ENCODE measurements at regions not wholly inside any gene's neighbourhood (a gene's known extent, or its start where the extent isn't known, plus 50 kb on each side); places are given as distances from the start of the nearest gene placed in this dataset.
"Not testable (repeated sequence)": the region's sequence is repeated elsewhere in the genome, so short reads cannot be mapped to it uniquely, and the experiment has no call there.

DNA sequence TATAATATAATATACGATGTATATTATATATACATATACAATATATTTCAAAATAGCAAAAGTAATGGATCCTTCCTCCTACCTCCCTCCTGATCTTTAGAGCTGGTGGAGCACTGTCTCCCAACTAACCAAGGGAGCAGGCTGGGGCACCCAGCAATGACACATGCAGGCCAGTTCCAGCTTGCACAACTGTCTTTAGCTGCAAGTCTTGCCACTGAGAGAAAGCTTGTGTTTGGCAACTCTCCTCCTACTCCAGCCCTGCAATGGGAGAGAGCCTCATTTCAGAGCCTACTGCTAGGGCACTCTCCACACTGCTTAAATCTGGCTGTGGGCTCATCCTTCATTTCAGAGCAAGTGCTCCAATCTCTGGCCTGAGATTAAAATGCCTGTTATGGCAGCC lies 469.8 kb upstream of the OLFM3 start:
- no peak overlapping the region for H3K4me3 Mint-ChIP-seq (ENCODE audit: unreplicated experiment)
- no peaks in the 10 kb centered on the region for H3K36me3 Mint-ChIP-seq (ENCODE audit: insufficient read depth, unreplicated experiment)
- no peak overlapping the region for H3K27ac Mint-ChIP-seq (ENCODE audit: low read depth, unreplicated experiment)
- ChIA-PET CTCF (interaction anchor here (0.8 to 0.9 kb wide), 2 partner anchors 32 to 120 kb away, joined by 3 to 6 read pairs; no protein-coding TSS in a partner anchor), POLR2A (no interaction called here)
- no peaks in the 10 kb centered on the region for H3K9me3 Mint-ChIP-seq (ENCODE audit: unreplicated experiment)
- peak; percentile 31 for DNase-seq (ENCODE audit: unreplicated experiment)
- TF ChIP-seq, protein P1, sequence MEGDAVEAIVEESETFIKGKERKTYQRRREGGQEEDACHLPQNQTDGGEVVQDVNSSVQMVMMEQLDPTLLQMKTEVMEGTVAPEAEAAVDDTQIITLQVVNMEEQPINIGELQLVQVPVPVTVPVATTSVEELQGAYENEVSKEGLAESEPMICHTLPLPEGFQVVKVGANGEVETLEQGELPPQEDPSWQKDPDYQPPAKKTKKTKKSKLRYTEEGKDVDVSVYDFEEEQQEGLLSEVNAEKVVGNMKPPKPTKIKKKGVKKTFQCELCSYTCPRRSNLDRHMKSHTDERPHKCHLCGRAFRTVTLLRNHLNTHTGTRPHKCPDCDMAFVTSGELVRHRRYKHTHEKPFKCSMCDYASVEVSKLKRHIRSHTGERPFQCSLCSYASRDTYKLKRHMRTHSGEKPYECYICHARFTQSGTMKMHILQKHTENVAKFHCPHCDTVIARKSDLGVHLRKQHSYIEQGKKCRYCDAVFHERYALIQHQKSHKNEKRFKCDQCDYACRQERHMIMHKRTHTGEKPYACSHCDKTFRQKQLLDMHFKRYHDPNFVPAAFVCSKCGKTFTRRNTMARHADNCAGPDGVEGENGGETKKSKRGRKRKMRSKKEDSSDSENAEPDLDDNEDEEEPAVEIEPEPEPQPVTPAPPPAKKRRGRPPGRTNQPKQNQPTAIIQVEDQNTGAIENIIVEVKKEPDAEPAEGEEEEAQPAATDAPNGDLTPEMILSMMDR (IDR thresholded peaks at IDR 0.05; ENCODE audit: unreplicated experiment): no peak
- BruUV-seq (replicated peaks): no TSS peak
- no peaks in the 10 kb centered on the region for H3K27me3 Mint-ChIP-seq (ENCODE audit: insufficient read depth, unreplicated experiment)
- intact Hi-C loops (cut with micrococcal nuclease): no loop called here
- H3K4me1 Mint-ChIP-seq (ENCODE audit: insufficient read depth, unreplicated experiment): no peaks in the 10 kb centered on the region

DNA sequence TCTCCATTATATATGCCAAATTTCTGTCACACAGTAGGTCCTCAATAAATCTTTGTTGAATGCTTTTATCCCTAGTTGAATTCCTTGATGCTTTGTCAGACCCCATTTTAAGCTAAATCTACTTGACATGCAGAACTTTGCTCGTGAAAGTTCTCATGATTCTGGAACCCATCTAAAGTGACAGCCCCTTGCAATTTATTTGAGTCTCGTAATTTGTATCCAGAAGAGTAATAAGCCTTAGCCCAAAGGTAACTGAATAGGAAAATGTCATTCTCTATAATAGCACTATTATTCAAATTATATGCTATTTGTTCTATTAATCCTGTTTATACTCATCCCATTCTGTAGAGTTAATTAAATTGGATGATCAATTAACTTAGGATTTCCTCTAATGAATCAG lies 466.6 kb upstream of the OLFM3 start:
- Mint-ChIP-seq H3K9me3 (ENCODE audit: unreplicated experiment) (no peaks in the 10 kb centered on the region), H3K27me3 (ENCODE audit: insufficient read depth, unreplicated experiment) (no peaks in the 10 kb centered on the region), H3K36me3 (ENCODE audit: insufficient read depth, unreplicated experiment) (no peaks in the 10 kb centered on the region), H3K27ac (ENCODE audit: low read depth, unreplicated experiment) (no peak overlapping the region), H3K4me3 (ENCODE audit: unreplicated experiment) (no peak overlapping the region), H3K4me1 (ENCODE audit: insufficient read depth, unreplicated experiment) (no peaks in the 10 kb centered on the region)
- TF ChIP-seq, protein P1 (IDR thresholded peaks at IDR 0.05; ENCODE audit: unreplicated experiment): no peak
- DNase-seq (ENCODE audit: unreplicated experiment): no peak
- no TSS peak for BruUV-seq (replicated peaks)
- ChIA-PET CTCF (interaction anchor here (0.6 kb wide), 1 partner anchor 175 kb away, joined by 4 read pairs; no protein-coding TSS in a partner anchor), POLR2A (no interaction called here)
- intact Hi-C loops (cut with micrococcal nuclease): no loop called here

DNA sequence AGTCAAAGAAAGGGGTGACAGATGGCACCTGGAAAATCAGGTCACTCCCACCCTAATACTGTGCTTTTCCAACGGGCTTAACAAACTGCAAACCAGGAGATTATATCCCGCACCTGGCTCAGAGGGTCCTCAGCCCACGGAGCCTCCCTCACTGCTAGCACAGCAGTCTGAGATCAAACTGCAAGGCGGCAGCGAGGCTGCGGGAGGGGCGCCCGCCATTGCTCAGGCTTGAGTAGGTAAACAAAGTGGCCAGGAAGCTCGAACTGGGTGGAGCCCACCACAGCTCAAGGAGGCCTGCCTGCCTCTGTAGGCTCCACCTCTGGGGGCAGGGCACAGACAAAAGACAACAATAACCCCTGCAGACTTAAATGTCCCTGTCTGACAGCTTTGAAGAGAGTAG lies 445.6 kb upstream of the OLFM3 start:
- BruUV-seq (replicated peaks); CTCF ChIA-PET; intact Hi-C loops (cut with micrococcal nuclease); H3K36me3 Mint-ChIP-seq (ENCODE audit: insufficient read depth, unreplicated experiment); H3K4me1 Mint-ChIP-seq (ENCODE audit: insufficient read depth, unreplicated experiment); H3K27me3 Mint-ChIP-seq (ENCODE audit: insufficient read depth, unreplicated experiment); H3K27ac Mint-ChIP-seq (ENCODE audit: low read depth, unreplicated experiment); POLR2A ChIA-PET; DNase-seq (ENCODE audit: unreplicated experiment); H3K4me3 Mint-ChIP-seq (ENCODE audit: unreplicated experiment): not testable (repeated sequence)
- H3K9me3 Mint-ChIP-seq (ENCODE audit: unreplicated experiment): peaks cover 19% of the 10 kb centered on the region

DNA sequence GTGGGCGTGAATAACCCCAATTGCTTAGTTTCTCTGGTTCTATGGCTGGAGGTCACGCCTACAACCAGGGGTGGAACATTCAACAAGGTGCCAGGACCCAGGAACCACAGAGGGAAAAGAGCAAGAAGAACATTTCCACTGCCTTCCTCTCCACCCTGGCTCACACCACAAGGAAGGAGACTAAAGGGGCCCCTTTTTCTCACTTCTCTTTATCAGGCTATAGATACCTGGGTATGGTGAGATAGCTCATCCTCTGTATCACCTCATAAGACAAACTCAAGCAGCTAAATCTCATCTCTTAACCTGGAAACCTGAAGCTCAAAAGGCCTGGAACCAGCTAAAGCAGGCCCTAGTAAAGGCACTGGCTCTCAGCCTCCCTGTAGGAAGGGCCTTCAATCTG lies 438.8 kb upstream of the OLFM3 start:
- ChIA-PET POLR2A (no interaction called here), CTCF (no interaction called here)
- no TSS peak for BruUV-seq (replicated peaks)
- DNase-seq (ENCODE audit: unreplicated experiment): no peak
- no peaks in the 10 kb centered on the region for H3K4me1 Mint-ChIP-seq (ENCODE audit: insufficient read depth, unreplicated experiment)
- no peak overlapping the region for H3K4me3 Mint-ChIP-seq (ENCODE audit: unreplicated experiment)
- TF ChIP-seq, protein P1 (IDR thresholded peaks at IDR 0.05; ENCODE audit: unreplicated experiment): no peak
- no peaks in the 10 kb centered on the region for H3K36me3 Mint-ChIP-seq (ENCODE audit: insufficient read depth, unreplicated experiment)
- no peaks in the 10 kb centered on the region for H3K9me3 Mint-ChIP-seq (ENCODE audit: unreplicated experiment)
- no peak overlapping the region for H3K27ac Mint-ChIP-seq (ENCODE audit: low read depth, unreplicated experiment)
- intact Hi-C loops (cut with micrococcal nuclease): loop anchor here (2.0 kb wide), 1 partner anchor 783 kb away; no protein-coding TSS in a partner anchor
- H3K27me3 Mint-ChIP-seq (ENCODE audit: insufficient read depth, unreplicated experiment): no peaks in the 10 kb centered on the region

DNA sequence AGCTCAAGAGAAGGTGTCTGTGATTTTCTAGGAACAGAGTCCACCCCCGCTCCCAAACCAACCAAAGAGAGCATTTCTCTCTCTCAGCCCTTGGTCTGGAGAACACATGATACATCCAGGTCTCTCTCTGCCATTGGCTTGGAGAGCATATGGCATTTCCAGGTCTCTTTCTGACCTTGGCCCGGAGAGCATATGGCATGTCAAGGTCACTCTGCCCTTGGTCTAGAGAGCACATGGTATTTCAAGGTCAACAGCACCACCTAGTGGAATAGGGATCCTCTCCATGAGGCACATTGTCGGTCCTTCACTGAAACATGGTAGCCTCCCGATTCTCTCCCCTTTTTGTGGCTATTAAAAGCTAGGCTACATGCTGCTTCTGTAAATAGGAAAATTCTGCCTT lies 437.7 kb upstream of the OLFM3 start:
- no peaks in the 10 kb centered on the region for H3K27me3 Mint-ChIP-seq (ENCODE audit: insufficient read depth, unreplicated experiment)
- intact Hi-C loops (cut with micrococcal nuclease): loop anchor here (2.0 kb wide), 1 partner anchor 782 kb away; no protein-coding TSS in a partner anchor
- no peak overlapping the region for H3K4me3 Mint-ChIP-seq (ENCODE audit: unreplicated experiment)
- BruUV-seq (replicated peaks): no TSS peak
- no peaks in the 10 kb centered on the region for H3K9me3 Mint-ChIP-seq (ENCODE audit: unreplicated experiment)
- no peaks in the 10 kb centered on the region for H3K4me1 Mint-ChIP-seq (ENCODE audit: insufficient read depth, unreplicated experiment)
- H3K36me3 Mint-ChIP-seq (ENCODE audit: insufficient read depth, unreplicated experiment): no peaks in the 10 kb centered on the region
- TF ChIP-seq, protein P1 (IDR thresholded peaks at IDR 0.05; ENCODE audit: unreplicated experiment): peak; percentile 66
- DNase-seq (ENCODE audit: unreplicated experiment): peak; percentile 40
- POLR2A ChIA-PET: no interaction called here
- no peak overlapping the region for H3K27ac Mint-ChIP-seq (ENCODE audit: low read depth, unreplicated experiment)
- CTCF ChIA-PET: interaction anchor here (0.6 to 1.5 kb wide), 17 partner anchors 13 to 781 kb away, joined by 3 to 5 read pairs (median 3); no protein-coding TSS in a partner anchor

Data from MCF 10A (cell line).